SJCRH30 (cell line): ENCODE measurements at regions not wholly inside any gene's neighbourhood (a gene's known extent, or its start where the extent isn't known, plus 50 kb on each side); places are given as distances from the start of the nearest gene placed in this dataset.
"Not testable (repeated sequence)": the region's sequence is repeated elsewhere in the genome, so short reads cannot be mapped to it uniquely, and the experiment has no call there.

Source experiments
- DNase-seq, 2 experiments: peaks; one replicate each; pipeline ENCODE4 v3.0.0-alpha.2; 2015 to 2020
- H3K27ac ChIP-seq: fragments of 250-450 bp; sonication (Bioruptor Pico); 2 replicates; pipeline ENCODE4 v1.5.1; 2020; ENCODE audit warnings: mild to moderate bottlenecking, moderate library complexity
- H3K27me3 ChIP-seq: fragments of 250-450 bp; sonication (Bioruptor Pico); 2 replicates; pipeline ENCODE4 v1.5.1; 2020; ENCODE audit warnings: mild to moderate bottlenecking, moderate library complexity
- H3K36me3 ChIP-seq: fragments of 250-450 bp; sonication (Bioruptor Pico); 2 replicates; pipeline ENCODE4 v1.5.1; 2020; ENCODE audit warnings: mild to moderate bottlenecking, moderate library complexity
- H3K4me1 ChIP-seq: fragments of 250-450 bp; sonication (Bioruptor Pico); 2 replicates; pipeline ENCODE4 v1.5.1; 2020; ENCODE audit warnings: mild to moderate bottlenecking, moderate library complexity
- H3K4me3 ChIP-seq: fragments of 250-450 bp; sonication (Bioruptor Pico); 2 replicates; pipeline ENCODE4 v1.5.1; 2020; ENCODE audit warnings: mild to moderate bottlenecking, moderate library complexity
- H3K9me3 ChIP-seq: fragments of 250-450 bp; sonication (Bioruptor Pico); replicated peaks from 2 replicates; pipeline ENCODE4 v1.5.1; 2020; ENCODE audit warnings: mild to moderate bottlenecking, moderate library complexity

DNA sequence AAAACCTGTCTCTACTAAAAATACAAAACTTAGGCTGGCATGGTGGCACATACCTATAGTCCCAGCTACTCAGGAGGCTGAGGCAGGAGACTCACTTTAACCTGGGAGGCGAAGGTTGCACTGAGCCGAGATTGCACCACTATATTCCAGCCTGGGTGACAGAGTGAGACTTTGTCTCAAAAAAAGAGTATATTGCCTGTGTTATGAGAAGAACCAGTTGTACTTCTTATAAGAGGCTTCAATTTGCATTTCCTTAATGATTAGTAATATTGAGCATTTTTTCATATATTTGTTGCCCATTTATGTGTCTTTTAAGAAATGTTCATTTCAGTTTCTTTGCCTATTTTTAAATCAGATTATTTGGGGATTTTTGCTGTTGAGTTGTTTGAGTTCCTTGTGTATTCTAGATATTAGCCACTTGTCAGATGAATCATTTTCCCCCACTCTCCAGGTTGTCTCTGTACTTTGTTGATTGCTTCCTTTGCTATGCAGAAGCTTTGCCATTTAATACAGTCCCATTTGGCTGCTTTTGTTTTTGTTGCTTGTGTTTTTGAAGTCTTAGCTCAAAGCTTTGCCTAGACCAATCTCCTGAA is 75.8 kb upstream of the LRPPRC start:
- DNase-seq = no peak

DNA sequence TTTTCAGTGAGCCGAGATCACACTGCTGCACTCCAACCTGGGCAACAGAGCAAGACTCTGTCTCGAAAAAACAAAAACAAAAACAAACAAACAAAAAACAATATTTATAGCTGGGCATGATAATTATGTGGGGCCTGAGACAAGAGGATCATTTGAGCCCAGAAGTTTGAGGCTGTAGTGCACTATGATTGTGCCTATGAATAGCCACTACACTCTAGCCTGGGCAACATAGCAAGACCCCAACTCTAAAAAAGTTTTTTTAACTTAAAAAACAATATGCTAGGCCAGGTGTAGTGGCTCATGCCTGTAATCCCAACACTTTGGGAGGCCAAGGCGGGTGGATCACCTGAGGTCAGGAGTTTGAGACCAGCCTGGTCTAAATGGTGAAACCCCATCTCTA is 77.9 kb upstream of the LRPPRC start:
- not testable (repeated sequence) for DNase-seq, H3K27ac ChIP-seq, H3K27me3 ChIP-seq, H3K4me3 ChIP-seq, H3K36me3 ChIP-seq, H3K4me1 ChIP-seq, H3K9me3 ChIP-seq

More for the DNA sequence above, 75.8 kb upstream of the LRPPRC start:
- no peak overlapping the region for H3K4me3 ChIP-seq
- H3K27ac ChIP-seq = no peak overlapping the region
- peaks cover 6% of the 10 kb centered on the region for H3K4me1 ChIP-seq
- no peaks in the 10 kb centered on the region for H3K27me3 ChIP-seq
- no peaks in the 10 kb centered on the region for H3K36me3 ChIP-seq
- no peaks in the 10 kb centered on the region; the same call in 1 of the 2 replicates for H3K9me3 ChIP-seq

DNA sequence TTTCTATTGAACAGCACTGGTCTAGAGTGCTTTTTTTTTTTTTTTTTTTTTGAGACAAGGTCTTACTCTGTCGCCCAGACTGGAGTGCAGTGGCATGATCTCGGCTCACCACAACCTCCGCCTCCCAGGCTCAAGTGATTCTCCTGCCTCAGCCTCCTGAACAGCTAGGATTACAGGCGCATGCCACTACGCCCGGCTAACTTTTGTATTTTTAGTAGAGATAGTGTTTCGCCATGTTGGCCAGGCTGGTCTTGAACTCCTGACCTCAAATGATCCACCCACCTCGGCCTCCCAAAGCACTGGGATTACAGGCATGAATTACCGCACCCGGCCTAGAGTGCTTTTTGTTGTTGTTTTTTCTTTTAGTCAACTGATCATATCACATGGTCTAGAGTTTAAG is 79.0 kb upstream of the LRPPRC start:
- H3K27ac ChIP-seq, H3K9me3 ChIP-seq, H3K4me3 ChIP-seq, H3K36me3 ChIP-seq, H3K27me3 ChIP-seq, DNase-seq, H3K4me1 ChIP-seq: not testable (repeated sequence)

DNA sequence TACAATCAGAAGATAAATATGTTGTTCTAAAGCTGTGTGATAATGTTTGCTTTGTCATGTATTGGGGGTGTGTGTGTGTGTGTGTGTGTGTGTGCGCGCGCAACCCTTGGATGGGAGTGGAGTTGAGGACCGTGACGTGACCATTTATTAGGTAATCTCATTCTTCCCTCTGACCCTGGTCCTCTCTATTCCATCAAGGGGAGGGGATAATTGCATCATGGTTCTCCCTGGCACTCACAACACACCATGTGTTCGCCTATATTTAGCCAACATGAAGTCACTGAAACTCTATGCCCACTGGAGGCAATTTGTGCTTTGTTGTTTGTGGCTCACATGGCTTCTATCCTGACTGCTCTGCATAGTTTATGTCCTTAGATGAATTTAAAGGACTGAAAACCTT is 79.8 kb upstream of the LRPPRC start:
- peak; percentile 43 to 68 for DNase-seq
- H3K36me3 ChIP-seq = no peaks in the 10 kb centered on the region
- H3K27ac ChIP-seq = no peak overlapping the region
- H3K4me3 ChIP-seq = no peak overlapping the region
- H3K9me3 ChIP-seq = no peaks in the 10 kb centered on the region
- peaks cover 6% of the 10 kb centered on the region for H3K4me1 ChIP-seq
- no peaks in the 10 kb centered on the region for H3K27me3 ChIP-seq

DNA sequence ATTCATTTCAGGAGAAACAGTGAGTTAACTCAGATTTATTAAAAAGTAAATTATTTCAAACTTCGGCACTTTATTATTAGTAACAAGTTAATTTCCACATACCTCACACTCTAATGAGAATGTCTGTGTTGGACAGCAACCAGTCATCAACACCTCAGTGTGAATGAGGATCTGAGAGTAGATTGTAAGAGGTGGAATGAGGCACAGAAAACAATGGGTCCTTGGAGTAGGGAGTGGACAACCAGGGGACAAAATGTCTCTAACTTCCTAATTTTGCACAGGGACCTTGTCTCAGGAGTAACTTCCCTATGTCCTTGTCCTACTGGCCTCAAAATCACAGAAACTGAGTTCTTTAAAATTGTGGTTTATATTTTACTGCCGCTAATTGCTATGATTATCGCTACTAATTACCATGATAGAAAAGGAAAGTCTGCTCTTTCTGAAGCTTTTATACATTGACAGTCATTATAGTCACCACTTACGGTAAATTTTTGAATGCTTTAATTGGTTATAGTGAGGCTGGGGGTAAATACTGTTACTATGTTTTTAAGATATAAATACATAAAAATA is 82.2 kb upstream of the LRPPRC start:
- H3K9me3 ChIP-seq = no peaks in the 10 kb centered on the region
- no peak overlapping the region for H3K27ac ChIP-seq
- no peak for DNase-seq
- H3K27me3 ChIP-seq = no peaks in the 10 kb centered on the region
- peaks cover 6% of the 10 kb centered on the region for H3K4me1 ChIP-seq
- H3K36me3 ChIP-seq = no peaks in the 10 kb centered on the region
- H3K4me3 ChIP-seq = no peak overlapping the region

DNA sequence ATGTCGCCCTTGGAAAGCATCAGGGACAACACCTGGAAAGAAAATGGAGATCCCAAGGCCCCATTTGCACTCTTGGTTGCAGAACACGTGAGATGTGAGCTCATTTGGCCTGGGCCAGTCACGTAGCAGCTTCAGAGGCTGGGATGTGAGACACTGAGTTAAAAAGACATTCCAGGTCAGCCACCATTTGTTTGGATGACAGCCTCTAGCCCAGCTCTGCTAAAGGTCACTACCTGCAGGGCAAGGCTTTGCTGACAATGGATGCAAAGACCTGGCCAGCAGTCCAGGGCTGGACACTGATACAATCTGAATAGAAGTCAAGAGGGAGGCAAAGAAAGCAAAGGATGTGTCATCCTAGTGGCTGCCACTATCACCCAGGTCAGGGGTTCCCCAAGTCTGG is 83.9 kb upstream of the LRPPRC start:
- Histone ChIP-seq H3K36me3 (no peaks in the 10 kb centered on the region), H3K27me3 (no peaks in the 10 kb centered on the region)

DNA sequence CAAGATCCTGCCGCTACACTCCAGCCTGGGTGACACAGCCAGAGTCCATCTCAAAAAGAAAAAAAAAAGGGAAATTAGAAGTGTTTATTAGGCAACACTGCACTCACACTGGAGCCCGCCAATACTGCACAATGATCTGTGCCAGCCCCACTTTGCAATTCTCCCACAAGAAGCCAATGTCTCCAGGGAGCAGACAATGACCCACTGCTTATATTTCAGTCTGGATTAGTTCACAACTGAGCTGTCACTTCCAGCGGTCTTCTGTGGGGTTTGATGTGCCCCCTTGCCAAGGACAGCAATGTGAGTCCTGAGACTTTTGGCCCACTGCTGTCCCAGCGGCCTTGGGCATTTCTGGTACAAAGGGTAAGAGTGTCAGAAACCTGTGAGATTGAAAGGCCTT is 85.6 kb upstream of the PPM1B start:
- Histone ChIP-seq H3K4me3 (no peak overlapping the region), H3K27ac (no peak overlapping the region), H3K27me3 (no peaks in the 10 kb centered on the region), H3K4me1 (peaks cover 6% of the 10 kb centered on the region; the same call in 1 of the 2 replicates), H3K9me3 (no peaks in the 10 kb centered on the region), H3K36me3 (no peaks in the 10 kb centered on the region)
- no peak for DNase-seq

More for the DNA sequence above, 83.9 kb upstream of the LRPPRC start:
- Histone ChIP-seq H3K27ac (no peak overlapping the region), H3K4me3 (no peak overlapping the region), H3K4me1 (peaks cover 6% of the 10 kb centered on the region), H3K9me3 (no peaks in the 10 kb centered on the region)
- DNase-seq = no peak

DNA sequence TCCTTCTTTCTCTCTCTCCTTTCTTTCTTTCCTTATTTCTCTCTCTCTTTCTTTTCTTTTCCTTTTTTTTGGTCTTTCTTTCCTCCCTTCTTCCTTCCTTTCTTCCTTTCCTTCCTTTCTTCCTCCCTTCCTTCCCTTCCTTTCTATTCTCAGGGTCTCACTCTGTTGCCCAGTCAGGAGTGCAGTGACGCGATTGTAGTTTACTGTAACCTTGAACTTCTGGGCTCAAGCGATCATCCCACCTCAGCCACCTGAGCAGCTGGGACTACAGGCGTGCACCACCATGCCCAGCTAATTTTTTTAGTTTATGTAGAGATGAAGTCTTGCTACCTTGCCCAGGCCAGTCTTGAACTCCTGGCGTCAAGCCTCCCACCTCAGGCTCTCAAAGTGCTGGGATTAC is 83.8 kb upstream of the PPM1B start:
- Histone ChIP-seq H3K36me3 (no peaks in the 10 kb centered on the region), H3K27ac (no peak overlapping the region), H3K27me3 (no peaks in the 10 kb centered on the region), H3K4me1 (peaks cover 6% of the 10 kb centered on the region; the same call in 1 of the 2 replicates), H3K4me3 (no peak overlapping the region), H3K9me3 (no peaks in the 10 kb centered on the region)
- no peak for DNase-seq

DNA sequence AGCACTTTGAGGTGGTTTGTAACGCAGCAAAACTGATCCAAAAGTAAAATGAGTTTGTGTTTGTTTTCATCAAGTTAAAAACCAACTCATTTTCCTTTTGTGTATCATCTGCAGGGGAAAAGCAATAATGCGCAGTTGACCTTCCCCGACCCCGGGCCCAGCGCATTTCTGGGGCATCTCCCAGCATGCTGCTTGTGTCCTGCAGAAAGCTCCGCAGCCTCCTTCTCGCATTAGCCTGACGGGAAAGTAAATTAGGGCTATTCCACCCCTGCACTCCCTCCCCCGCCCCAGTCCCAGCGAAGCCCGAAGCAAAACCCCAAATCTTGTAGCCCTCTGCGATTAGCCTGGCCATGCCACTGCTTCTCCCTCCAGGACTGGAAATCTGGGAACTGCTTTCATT is 82.0 kb upstream of the PPM1B start:
- Histone ChIP-seq H3K27me3 (no peaks in the 10 kb centered on the region), H3K36me3 (no peaks in the 10 kb centered on the region), H3K27ac (no peak overlapping the region), H3K4me3 (no peak overlapping the region), H3K9me3 (no peaks in the 10 kb centered on the region), H3K4me1 (peaks cover 17% of the 10 kb centered on the region)
- DNase-seq = no peak

DNA sequence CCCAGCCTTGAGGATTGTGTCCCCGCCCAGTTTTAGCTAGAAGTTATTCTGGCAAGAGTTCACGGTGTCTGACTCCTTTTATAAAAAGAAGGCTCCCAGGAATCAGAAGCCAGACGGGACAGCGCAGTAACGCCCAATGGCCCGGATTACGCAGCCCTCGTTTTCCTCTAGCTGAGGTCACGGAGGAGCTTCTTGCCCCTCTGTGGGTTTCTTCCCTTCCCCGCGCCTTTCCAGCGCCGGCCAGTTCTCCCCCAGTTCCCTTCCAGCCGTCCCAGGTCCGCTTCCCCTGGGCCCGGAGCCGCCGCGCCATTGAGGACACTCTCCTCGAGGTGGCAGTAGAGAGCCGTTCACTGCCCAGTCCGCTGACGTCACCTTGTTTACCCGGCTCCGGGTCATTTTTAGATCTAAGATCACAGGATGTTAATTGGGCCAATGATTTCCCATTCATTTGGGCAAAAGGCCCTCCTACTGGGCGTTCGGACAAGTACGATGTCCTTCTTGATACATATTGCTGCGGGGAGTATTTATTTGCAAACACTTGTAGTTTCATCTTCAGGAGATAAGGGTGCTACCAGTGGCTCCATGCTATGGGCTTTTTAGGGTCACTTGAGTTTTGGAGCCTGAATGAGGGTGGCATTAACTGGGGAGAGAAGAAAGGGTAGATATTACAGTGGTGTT is 81.5 kb upstream of the PPM1B start:
- Histone ChIP-seq H3K36me3 (no peaks in the 10 kb centered on the region), H3K27me3 (no peaks in the 10 kb centered on the region), H3K4me3 (peak overlapping the region; percentile 56), H3K27ac (no peak overlapping the region), H3K4me1 (peaks cover 17% of the 10 kb centered on the region), H3K9me3 (no peaks in the 10 kb centered on the region)
- DNase-seq = peak; percentile 77 to 91

DNA sequence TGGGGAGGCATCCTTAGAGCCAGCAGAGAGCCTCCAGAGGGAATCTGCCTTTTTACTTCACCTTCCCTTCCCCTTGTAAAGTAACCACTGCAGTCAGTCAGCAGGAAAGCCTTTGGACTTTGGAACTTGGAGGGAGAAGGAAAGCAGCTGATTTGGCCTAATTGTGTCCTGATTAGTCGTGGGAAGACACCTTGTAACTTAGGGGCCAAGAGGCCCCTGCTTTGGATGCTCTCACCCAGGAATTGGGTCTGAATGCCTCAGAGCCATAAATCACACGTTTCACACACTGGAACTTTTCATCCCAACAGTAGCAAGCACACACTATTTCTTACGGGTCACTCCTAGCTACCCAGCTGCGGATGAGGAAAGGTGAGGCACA is 81.0 kb upstream of the PPM1B start:
- H3K4me1 ChIP-seq = peaks cover 17% of the 10 kb centered on the region
- H3K27ac ChIP-seq = no peak overlapping the region
- H3K4me3 ChIP-seq = peak overlapping the region; percentile 56
- H3K27me3 ChIP-seq = no peaks in the 10 kb centered on the region
- H3K9me3 ChIP-seq = no peaks in the 10 kb centered on the region
- no peak for DNase-seq
- H3K36me3 ChIP-seq = no peaks in the 10 kb centered on the region

DNA sequence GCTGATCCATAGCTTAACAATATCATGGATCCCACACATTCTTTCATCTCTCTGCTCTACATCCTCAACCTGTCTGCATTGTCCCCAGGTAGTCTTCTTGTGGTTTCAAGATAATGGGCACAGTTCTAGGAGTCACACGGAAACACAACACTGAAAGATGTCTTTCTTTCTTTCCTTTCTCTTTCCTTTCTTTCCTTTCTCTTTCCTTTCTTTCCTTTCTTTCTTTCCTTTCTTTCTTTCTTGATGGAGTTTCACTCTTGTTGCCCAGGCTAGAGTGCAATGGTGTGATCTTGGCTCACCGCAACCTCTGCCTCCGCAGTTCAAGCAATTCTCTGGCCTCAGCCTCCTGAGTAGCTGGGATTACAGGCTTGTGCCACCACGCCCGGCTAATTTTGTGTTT is 76.2 kb upstream of the PPM1B start:
- not testable (repeated sequence) for H3K27ac ChIP-seq, H3K9me3 ChIP-seq, H3K27me3 ChIP-seq, H3K36me3 ChIP-seq, H3K4me3 ChIP-seq, DNase-seq
- peaks cover 15% of the 10 kb centered on the region for H3K4me1 ChIP-seq

DNA sequence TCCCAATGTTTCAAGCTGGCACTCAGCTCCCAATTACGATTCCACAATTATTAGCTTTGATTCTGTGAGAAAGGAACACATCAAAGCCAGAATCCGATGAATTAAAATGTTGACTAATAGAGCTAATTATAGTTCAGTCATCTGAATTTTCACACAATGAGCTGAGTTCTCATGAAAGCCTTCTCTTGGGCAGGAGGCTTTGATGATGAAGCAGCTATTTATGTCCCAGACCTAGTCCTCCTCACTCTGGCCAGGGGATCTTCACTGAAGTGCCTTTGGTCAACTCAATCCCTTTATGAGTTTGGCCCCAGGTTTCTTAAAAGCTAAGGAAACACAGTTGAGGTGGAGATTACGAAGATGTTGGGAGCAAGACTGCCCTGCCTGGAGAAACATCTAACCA is 74.7 kb upstream of the PPM1B start:
- Histone ChIP-seq H3K27me3 (no peaks in the 10 kb centered on the region), H3K4me1 (peaks cover 10% of the 10 kb centered on the region), H3K4me3 (no peak overlapping the region), H3K27ac (no peak overlapping the region), H3K36me3 (no peaks in the 10 kb centered on the region), H3K9me3 (no peaks in the 10 kb centered on the region)
- no peak for DNase-seq

DNA sequence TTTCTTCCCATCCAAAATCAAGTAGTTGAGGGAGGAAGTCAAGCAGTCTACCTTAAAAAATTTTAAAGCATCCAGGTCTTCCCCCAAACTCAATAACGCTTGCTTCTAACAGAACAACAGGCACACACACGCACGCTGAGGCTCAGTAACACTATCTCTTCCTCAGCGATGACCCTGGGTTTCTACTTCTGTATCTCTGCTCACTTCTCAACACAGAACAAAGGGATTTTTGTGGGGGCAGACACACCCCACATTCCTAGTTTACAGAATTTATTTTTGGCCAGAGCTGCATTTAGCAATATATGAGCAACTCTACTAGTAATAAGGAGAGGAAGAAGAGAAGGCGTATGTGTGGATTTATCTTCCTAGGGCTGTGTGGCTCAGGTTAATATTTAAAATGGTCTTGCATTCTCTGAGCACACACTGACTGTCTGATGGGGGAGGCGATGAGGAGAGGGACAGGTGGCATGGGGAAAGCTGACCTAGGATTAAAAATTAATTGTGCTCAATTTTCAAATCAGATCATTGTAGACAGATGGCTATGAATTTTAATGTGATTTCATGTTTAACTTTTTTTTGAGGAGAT is 71.3 kb upstream of the PPM1B start:
- Histone ChIP-seq H3K4me3 (no peak overlapping the region), H3K27me3 (no peaks in the 10 kb centered on the region), H3K36me3 (no peaks in the 10 kb centered on the region), H3K4me1 (no peaks in the 10 kb centered on the region), H3K9me3 (no peaks in the 10 kb centered on the region), H3K27ac (no peak overlapping the region)
- no peak for DNase-seq

DNA sequence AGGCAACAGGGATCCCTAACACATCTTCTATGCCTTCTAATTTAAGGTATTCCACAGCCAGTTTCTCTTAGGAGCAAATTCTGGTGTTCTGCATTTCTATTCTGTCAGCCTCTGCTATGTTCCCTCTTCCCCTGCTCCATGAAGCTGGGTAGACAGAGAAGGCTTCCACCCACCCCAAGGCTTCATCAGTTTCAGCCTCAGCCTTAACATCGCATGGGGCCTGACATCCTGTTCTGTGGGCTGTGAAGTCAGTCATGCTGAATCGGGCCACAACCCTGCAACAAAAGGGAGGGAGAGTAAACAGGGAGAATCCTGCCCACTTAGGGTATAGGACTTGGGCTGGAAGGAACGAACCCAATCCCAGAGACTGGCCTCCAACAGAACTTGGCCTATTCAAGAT is 70.6 kb upstream of the PPM1B start:
- no peak overlapping the region for H3K27ac ChIP-seq
- H3K27me3 ChIP-seq = no peaks in the 10 kb centered on the region
- no peak for DNase-seq

More for the DNA sequence above, 70.6 kb upstream of the PPM1B start:
- Histone ChIP-seq H3K4me3 (no peak overlapping the region), H3K36me3 (no peaks in the 10 kb centered on the region), H3K4me1 (no peaks in the 10 kb centered on the region), H3K9me3 (no peaks in the 10 kb centered on the region)
